Chondrocyte (in vitro differentiated cells): ENCODE measurements at regions not wholly inside any gene's neighbourhood (a gene's known extent, or its start where the extent isn't known, plus 50 kb on each side); places are given as distances from the start of the nearest gene placed in this dataset.
"Not testable (repeated sequence)": the region's sequence is repeated elsewhere in the genome, so short reads cannot be mapped to it uniquely, and the experiment has no call there.

Experiments
- DNase-seq: peaks from one replicate; pipeline ENCODE4 v3.0.0; 2021; ENCODE audit warnings: mixed read lengths, low spot score
- H3K27ac Mint-ChIP-seq: one replicate; pipeline ENCODE4 v1.8.0; 2021; ENCODE audit warnings: mild to moderate bottlenecking, moderate library complexity, mixed read lengths; ENCODE audit not compliant: unreplicated experiment
- H3K27me3 Mint-ChIP-seq: 2 replicates; pipeline ENCODE4 v1.8.0; 2021; ENCODE audit warnings: low read depth, mixed read lengths
- H3K36me3 Mint-ChIP-seq: 2 replicates; pipeline ENCODE4 v1.8.0; 2021; ENCODE audit warnings: low read depth, mixed read lengths
- H3K4me1 Mint-ChIP-seq: 2 replicates; pipeline ENCODE4 v1.8.0; 2021; ENCODE audit warnings: low read depth, mild to moderate bottlenecking, mixed read lengths
- H3K4me3 Mint-ChIP-seq: one replicate; pipeline ENCODE4 v1.8.0; 2021; ENCODE audit warnings: mild to moderate bottlenecking, moderate library complexity, mixed read lengths; ENCODE audit not compliant: unreplicated experiment
- H3K9me3 Mint-ChIP-seq: 2 replicates; pipeline ENCODE4 v1.8.0; 2021; ENCODE audit warnings: low read depth, mixed read lengths

DNA sequence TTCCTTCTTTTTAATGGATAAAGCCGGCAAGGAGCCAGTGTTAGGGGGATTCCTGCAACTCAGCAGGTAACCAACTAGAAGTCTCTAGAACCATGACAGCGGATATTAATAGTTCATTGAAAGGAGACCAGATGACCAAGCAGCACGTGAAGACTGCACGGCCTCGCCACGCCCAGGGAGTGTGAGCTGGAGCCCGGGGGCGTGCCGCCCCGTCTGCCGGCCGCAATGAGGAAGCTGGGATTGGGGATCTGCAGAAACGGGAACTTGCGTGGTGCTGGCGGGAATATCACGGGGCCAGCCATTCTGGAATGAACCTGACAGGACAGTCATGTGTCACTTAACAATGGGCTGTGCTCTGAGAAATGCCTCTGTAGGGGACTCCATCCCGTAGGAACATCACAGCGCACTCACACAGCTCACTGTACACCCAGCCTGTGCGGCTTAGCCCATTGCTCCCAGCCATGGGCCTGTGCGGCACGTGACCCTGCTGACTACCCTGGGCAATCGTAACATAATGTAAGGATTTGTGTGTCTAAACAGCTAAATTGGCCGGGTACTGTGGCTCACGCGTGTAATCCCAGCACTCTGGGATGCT is 4092.8 kb upstream of the TPTE start:
- not testable (repeated sequence) for H3K36me3 Mint-ChIP-seq, H3K4me1 Mint-ChIP-seq, H3K9me3 Mint-ChIP-seq, H3K27me3 Mint-ChIP-seq, DNase-seq, H3K27ac Mint-ChIP-seq, H3K4me3 Mint-ChIP-seq

DNA sequence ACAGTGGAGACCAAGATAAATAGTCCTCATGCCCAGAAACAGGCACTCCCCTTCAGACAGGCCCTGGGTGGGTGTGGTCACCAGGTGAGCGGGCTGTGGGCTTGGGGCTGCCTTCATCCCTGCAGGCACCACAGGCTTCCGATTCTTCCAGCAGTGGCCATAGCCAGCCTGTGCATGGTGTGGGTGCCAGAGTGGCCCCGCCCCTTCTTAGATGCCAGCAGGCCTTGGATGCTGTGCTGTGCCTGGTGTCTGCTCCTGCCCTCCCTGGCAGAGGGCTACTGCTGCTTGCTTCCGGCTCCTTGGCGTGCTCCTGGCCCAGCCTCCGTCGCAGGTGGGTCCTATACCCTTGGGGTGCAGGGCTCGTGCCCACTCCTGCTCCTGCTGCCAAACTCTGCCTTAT is 4091.5 kb upstream of the TPTE start:
- H3K4me3 Mint-ChIP-seq, H3K36me3 Mint-ChIP-seq, H3K27ac Mint-ChIP-seq, DNase-seq, H3K27me3 Mint-ChIP-seq, H3K4me1 Mint-ChIP-seq, H3K9me3 Mint-ChIP-seq: not testable (repeated sequence)

- not testable (repeated sequence) for H3K27me3 Mint-ChIP-seq, DNase-seq
These were observed 4088.2 kb upstream of the TPTE start for GRCh38 chr21:6433149-6433548.

GRCh38 chr21:6436205-6436604 is 4085.2 kb upstream of the TPTE start:
- not testable (repeated sequence) for H3K9me3 Mint-ChIP-seq, DNase-seq, H3K27me3 Mint-ChIP-seq, H3K4me1 Mint-ChIP-seq, H3K27ac Mint-ChIP-seq, H3K4me3 Mint-ChIP-seq, H3K36me3 Mint-ChIP-seq

More at GRCh38 chr21:6433149-6433548, 4088.2 kb upstream of the TPTE start:
- H3K9me3 Mint-ChIP-seq, H3K36me3 Mint-ChIP-seq, H3K4me3 Mint-ChIP-seq, H3K4me1 Mint-ChIP-seq, H3K27ac Mint-ChIP-seq: not testable (repeated sequence)

GRCh38 chr21:6436971-6437833 is 4084.2 kb upstream of the TPTE start:
- H3K27me3 Mint-ChIP-seq, H3K9me3 Mint-ChIP-seq, H3K36me3 Mint-ChIP-seq, H3K27ac Mint-ChIP-seq, H3K4me3 Mint-ChIP-seq, H3K4me1 Mint-ChIP-seq, DNase-seq: not testable (repeated sequence)

DNA sequence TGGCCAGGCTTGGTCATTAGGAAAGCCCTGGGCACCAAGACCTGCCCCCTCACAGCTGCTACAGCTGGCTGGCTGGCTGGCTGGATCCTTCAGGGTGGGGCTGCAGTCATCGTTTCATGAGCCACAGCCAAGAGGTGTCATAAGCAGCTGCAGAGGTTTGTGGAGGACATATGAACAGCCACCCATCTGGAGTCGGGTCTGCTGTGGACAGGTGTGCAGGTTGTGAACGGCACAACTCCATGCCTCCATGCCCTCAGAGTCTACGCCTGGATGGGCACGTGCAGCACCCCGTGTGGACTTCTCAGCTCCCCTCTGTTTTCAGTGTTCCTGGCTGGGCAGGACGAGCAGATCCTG is 4083.6 kb upstream of the TPTE start:
- H3K36me3 Mint-ChIP-seq, H3K4me3 Mint-ChIP-seq, DNase-seq, H3K9me3 Mint-ChIP-seq, H3K4me1 Mint-ChIP-seq, H3K27me3 Mint-ChIP-seq, H3K27ac Mint-ChIP-seq: not testable (repeated sequence)

- H3K27me3 Mint-ChIP-seq, H3K4me1 Mint-ChIP-seq, DNase-seq, H3K27ac Mint-ChIP-seq, H3K36me3 Mint-ChIP-seq, H3K4me3 Mint-ChIP-seq, H3K9me3 Mint-ChIP-seq: not testable (repeated sequence)
These were observed 4082.3 kb upstream of the TPTE start for GRCh38 chr21:6439058-6439457.

GRCh38 chr21:6454648-6455340 is 4066.6 kb upstream of the TPTE start:
- not testable (repeated sequence) for H3K27ac Mint-ChIP-seq, H3K4me1 Mint-ChIP-seq, H3K27me3 Mint-ChIP-seq, H3K36me3 Mint-ChIP-seq, DNase-seq, H3K4me3 Mint-ChIP-seq, H3K9me3 Mint-ChIP-seq

GRCh38 chr21:6456011-6456661 is 4065.2 kb upstream of the TPTE start:
- not testable (repeated sequence) for DNase-seq, H3K4me3 Mint-ChIP-seq

DNA sequence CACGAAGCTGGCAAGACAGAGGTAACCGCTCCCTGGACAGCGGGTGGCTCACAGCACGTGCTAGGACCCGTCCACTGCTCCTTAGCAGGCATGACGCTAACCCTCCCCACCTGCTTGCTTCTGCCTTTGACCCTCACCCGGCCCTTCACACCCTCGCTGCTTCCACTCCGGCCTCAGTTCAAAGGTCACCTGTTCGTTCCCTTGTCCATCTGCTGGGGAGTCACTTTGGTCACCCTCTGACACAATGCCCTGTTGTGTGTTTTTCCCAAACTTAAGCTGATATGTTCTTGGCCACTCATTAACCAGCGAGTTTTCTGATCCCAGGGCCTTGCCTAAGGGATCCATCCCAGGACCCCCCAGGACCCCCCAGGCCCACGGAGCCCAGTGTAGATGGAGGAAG is 4061.6 kb upstream of the TPTE start:
- not testable (repeated sequence) for H3K4me3 Mint-ChIP-seq, H3K4me1 Mint-ChIP-seq, H3K27ac Mint-ChIP-seq, H3K27me3 Mint-ChIP-seq, DNase-seq, H3K36me3 Mint-ChIP-seq, H3K9me3 Mint-ChIP-seq

More at GRCh38 chr21:6456011-6456661, 4065.2 kb upstream of the TPTE start:
- not testable (repeated sequence) for H3K9me3 Mint-ChIP-seq, H3K36me3 Mint-ChIP-seq, H3K4me1 Mint-ChIP-seq, H3K27ac Mint-ChIP-seq, H3K27me3 Mint-ChIP-seq

GRCh38 chr21:6461358-6461757 is 4060.0 kb upstream of the TPTE start:
- not testable (repeated sequence) for H3K4me3 Mint-ChIP-seq, H3K27ac Mint-ChIP-seq, DNase-seq, H3K36me3 Mint-ChIP-seq, H3K4me1 Mint-ChIP-seq, H3K9me3 Mint-ChIP-seq, H3K27me3 Mint-ChIP-seq

DNA sequence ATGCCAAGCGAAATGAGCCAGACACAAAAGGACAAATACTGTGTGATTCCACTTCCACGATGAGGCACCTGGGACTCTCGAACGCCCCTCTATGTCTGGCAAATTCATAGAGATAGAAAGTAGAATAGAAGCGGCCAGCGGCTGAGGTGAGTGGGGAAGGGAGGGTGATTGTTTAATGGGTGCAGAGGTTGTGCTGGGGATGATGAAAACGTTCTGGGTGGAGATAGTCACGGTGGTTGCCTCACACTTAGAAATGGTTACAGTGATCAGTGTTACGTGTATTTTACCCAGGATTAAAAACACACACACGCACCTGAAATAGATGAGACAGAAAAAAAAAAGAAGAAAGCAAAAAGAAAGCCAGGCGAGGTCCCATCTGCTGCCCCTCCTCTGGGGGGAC is 4057.0 kb upstream of the TPTE start:
- H3K27me3 Mint-ChIP-seq, H3K4me1 Mint-ChIP-seq, H3K9me3 Mint-ChIP-seq, H3K36me3 Mint-ChIP-seq, DNase-seq, H3K4me3 Mint-ChIP-seq, H3K27ac Mint-ChIP-seq: not testable (repeated sequence)
